BLaER1 treated with 17β-estradiol and CSF1 and Interleukin-3, amounts not matched to agents 10 nM and 100 nM (cell line): ENCODE measurements at regions not wholly inside any gene's neighbourhood (a gene's known extent, or its start where the extent isn't known, plus 50 kb on each side); places are given as distances from the start of the nearest gene placed in this dataset.
"Not testable (repeated sequence)": the region's sequence is repeated elsewhere in the genome, so short reads cannot be mapped to it uniquely, and the experiment has no call there.

Experiments used
- H3K27ac ChIP-seq, 11 experiments: shearing (Covaris generic); formaldehyde crosslinking; 2 replicates each; pipeline ENCODE4 v1.8.1; 2022
- H3K27me3 ChIP-seq, 11 experiments: shearing (Covaris generic); formaldehyde crosslinking; 2 replicates each; pipeline ENCODE4 v1.8.1; 2022
- H3K36me3 ChIP-seq, 11 experiments: shearing (Covaris generic); formaldehyde crosslinking; 2 replicates each; pipeline ENCODE4 v1.8.1; 2022
- H3K4me1 ChIP-seq, 10 experiments: shearing (Covaris generic); formaldehyde crosslinking; 2 replicates each; pipeline ENCODE4 v1.8.1; 2022
- H3K4me2 ChIP-seq, 11 experiments: shearing (Covaris generic); formaldehyde crosslinking; 2 replicates each; pipeline ENCODE4 v1.8.1; 2022
- H3K4me3 ChIP-seq, 10 experiments: shearing (Covaris generic); formaldehyde crosslinking; 2 replicates each; pipeline ENCODE4 v1.8.1; 2022
- H3K9ac ChIP-seq, 11 experiments: shearing (Covaris generic); formaldehyde crosslinking; 2 replicates each; pipeline ENCODE4 v1.8.1; 2022
- H3K9me3 ChIP-seq, 11 experiments: shearing (Covaris generic); formaldehyde crosslinking; replicated peaks in 1 of 11; 2 replicates each; pipeline ENCODE4 v1.8.1; 2022
- H4K20me1 ChIP-seq, 11 experiments: shearing (Covaris generic); formaldehyde crosslinking; 2 replicates each; pipeline ENCODE4 v1.8.1; 2022
- Cebpa-rat ChIP-seq, 11 experiments: shearing (Covaris generic); IDR thresholded peaks; 2 replicates each; pipeline ENCODE4 v1.8.1; 2022

DNA sequence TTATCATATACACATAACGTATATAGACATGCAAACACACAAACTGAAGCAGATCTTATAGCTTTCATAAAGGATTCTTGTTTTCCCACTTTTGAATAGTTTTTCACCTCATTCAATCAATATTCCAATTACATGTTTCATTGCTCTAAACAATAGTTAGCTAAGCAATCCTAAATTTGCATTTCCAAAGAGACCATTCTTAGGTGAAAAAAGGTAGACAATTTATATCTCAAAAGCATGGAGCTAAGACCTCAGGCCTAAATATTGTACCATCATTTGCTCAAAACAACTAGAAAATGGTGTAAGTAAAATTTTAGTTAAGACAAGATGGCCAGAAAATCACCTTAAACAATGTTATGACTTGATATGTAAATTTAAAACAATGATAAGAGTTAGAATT is 1148.5 kb upstream of the DIAPH2 start:
- no peaks in the 10 kb centered on the region for H3K36me3 ChIP-seq
- TF ChIP-seq Cebpa-rat (IDR thresholded peaks at IDR 0.05) = no peak
- no peaks in the 10 kb centered on the region for H4K20me1 ChIP-seq
- no peaks in the 10 kb centered on the region for H3K4me1 ChIP-seq
- no peak overlapping the region for H3K9ac ChIP-seq
- no peaks in the 10 kb centered on the region for H3K9me3 ChIP-seq
- no peak overlapping the region for H3K4me2 ChIP-seq
- peaks cover 70 to 89% (median 84%) of the 10 kb centered on the region in 11 experiments for H3K27me3 ChIP-seq
- H3K4me3 ChIP-seq = no peak overlapping the region
- H3K27ac ChIP-seq = no peak overlapping the region

DNA sequence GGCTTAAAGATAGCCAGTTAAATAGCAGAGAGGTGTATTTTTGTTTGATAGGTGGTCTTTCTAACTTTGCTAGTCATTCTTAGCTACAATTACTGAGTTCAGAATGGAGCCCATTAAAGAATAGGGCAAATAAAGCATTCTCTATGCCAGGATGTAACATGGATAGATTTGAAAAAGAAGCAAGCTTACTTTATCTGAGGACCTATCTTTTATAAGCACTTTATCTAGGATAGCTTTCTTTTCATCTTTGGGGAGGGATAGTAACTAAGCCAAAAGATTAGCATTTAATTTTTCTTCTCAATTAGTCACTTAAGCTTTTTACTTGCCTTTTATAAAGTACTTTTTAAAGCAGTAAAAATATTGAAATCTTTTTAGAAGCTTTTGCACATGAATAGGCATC is 1148.0 kb upstream of the DIAPH2 start:
- no peak overlapping the region for H3K4me3 ChIP-seq
- no peaks in the 10 kb centered on the region for H3K4me1 ChIP-seq
- H3K4me2 ChIP-seq = no peak overlapping the region
- H3K36me3 ChIP-seq = no peaks in the 10 kb centered on the region
- no peak for TF ChIP-seq Cebpa-rat (IDR thresholded peaks at IDR 0.05)
- no peaks in the 10 kb centered on the region for H4K20me1 ChIP-seq
- H3K9ac ChIP-seq = no peak overlapping the region
- H3K27ac ChIP-seq = no peak overlapping the region
- H3K27me3 ChIP-seq = peaks cover 64 to 87% (median 79%) of the 10 kb centered on the region in 11 experiments
- no peaks in the 10 kb centered on the region for H3K9me3 ChIP-seq

GRCh38 chrX:95539041-95539440 is 1145.6 kb upstream of the DIAPH2 start:
- Histone ChIP-seq H3K9me3 (no peaks in the 10 kb centered on the region), H3K4me2 (no peak overlapping the region), H3K4me3 (no peak overlapping the region), H3K27me3 (peaks cover 45 to 66% (median 60%) of the 10 kb centered on the region in 11 experiments; a peak in 21 of 22 replicates), H4K20me1 (no peaks in the 10 kb centered on the region), H3K36me3 (no peaks in the 10 kb centered on the region), H3K4me1 (no peaks in the 10 kb centered on the region), H3K27ac (no peak overlapping the region), H3K9ac (no peak overlapping the region)
- no peak for TF ChIP-seq Cebpa-rat (IDR thresholded peaks at IDR 0.05)

DNA sequence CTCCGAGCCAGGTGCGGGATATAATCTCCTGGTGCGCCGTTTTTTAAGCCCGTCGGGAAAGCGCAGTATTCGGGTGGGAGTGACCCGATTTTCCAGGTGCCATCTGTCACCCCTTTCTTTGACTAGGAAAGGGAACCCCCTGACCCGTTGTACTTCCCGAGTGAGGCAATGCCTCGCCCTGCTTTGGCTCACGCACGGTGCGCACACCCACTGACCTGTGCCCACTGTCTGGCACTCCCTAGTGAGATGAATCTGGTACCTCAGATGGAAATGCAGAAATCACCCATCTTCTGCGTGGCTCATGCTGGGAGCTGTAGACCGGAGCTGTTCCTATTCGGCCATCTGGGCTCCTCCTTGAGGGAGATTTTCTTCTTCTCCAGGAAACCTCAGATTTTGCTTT is 1135.1 kb upstream of the DIAPH2 start:
- H4K20me1 ChIP-seq, H3K4me3 ChIP-seq: not testable (repeated sequence)

GRCh38 chrX:95585321-95585720 is 1099.3 kb upstream of the DIAPH2 start:
- H3K27ac ChIP-seq = no peak overlapping the region
- no peaks in the 10 kb centered on the region for H4K20me1 ChIP-seq
- H3K9ac ChIP-seq = no peak overlapping the region
- peaks cover 49 to 99% (median 90%) of the 10 kb centered on the region in 11 experiments for H3K27me3 ChIP-seq
- no peak for TF ChIP-seq Cebpa-rat (IDR thresholded peaks at IDR 0.05)
- H3K36me3 ChIP-seq = no peaks in the 10 kb centered on the region
- H3K4me3 ChIP-seq = no peak overlapping the region
- no peak overlapping the region for H3K4me2 ChIP-seq
- H3K4me1 ChIP-seq = peaks cover 0 to under 1% (median 0%) of the 10 kb centered on the region in 10 experiments; a peak in 1 of 20 replicates
- no peaks in the 10 kb centered on the region for H3K9me3 ChIP-seq

More for the DNA sequence above, 1135.1 kb upstream of the DIAPH2 start:
- H3K4me2 ChIP-seq, H3K9me3 ChIP-seq, H3K9ac ChIP-seq, H3K27ac ChIP-seq, H3K36me3 ChIP-seq, H3K4me1 ChIP-seq: not testable (repeated sequence)
- peaks cover 17 to 48% (median 43%) of the 10 kb centered on the region in 11 experiments; a peak in 20 of 22 replicates for H3K27me3 ChIP-seq

GRCh38 chrX:95612350-95612749 is 1072.3 kb upstream of the DIAPH2 start:
- Histone ChIP-seq H3K27ac (no peak overlapping the region), H3K9me3 (peaks cover 0 to 10% (median 7%) of the 10 kb centered on the region in 11 experiments; a peak in 7 of 22 replicates), H3K36me3 (no peaks in the 10 kb centered on the region), H3K4me1 (no peaks in the 10 kb centered on the region), H4K20me1 (no peaks in the 10 kb centered on the region), H3K4me3 (no peak overlapping the region), H3K4me2 (no peak overlapping the region), H3K27me3 (peaks cover 4 to 77% (median 52%) of the 10 kb centered on the region in 11 experiments; a peak in 20 of 22 replicates), H3K9ac (no peak overlapping the region)
- TF ChIP-seq Cebpa-rat (IDR thresholded peaks at IDR 0.05) = no peak

DNA sequence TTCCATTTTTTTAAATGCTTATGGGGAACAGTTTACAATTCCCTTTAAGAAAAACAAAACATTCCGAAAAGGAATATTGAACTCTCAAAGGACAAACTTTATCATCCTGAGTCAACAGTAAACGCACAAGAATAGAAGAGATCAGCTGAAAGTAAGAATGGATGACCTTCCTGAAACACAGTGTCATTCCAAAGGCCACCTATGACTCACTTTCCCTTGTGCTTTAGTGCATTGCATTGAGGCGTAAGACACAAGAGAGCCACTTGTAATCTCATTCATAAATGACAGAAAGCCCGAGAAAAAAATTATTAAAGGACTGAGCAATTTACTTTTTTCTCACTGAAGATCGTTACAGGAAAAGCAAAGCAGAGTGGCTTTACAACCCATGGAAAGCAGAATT is 1062.4 kb upstream of the DIAPH2 start:
- no peak for TF ChIP-seq Cebpa-rat (IDR thresholded peaks at IDR 0.05)
- Histone ChIP-seq H3K36me3 (no peaks in the 10 kb centered on the region), H3K4me3 (no peak overlapping the region), H3K27me3 (peaks cover 29 to 98% (median 89%) of the 10 kb centered on the region in 11 experiments; a peak in 21 of 22 replicates), H3K4me2 (no peak overlapping the region), H3K9ac (no peak overlapping the region), H4K20me1 (no peaks in the 10 kb centered on the region), H3K27ac (no peak overlapping the region), H3K4me1 (no peaks in the 10 kb centered on the region), H3K9me3 (peaks cover 0 to 9% (median 2%) of the 10 kb centered on the region in 11 experiments; a peak in 11 of 22 replicates)

- no peak for TF ChIP-seq Cebpa-rat (IDR thresholded peaks at IDR 0.05)
- Histone ChIP-seq H3K9me3 (peaks cover 35 to 47% (median 43%) of the 10 kb centered on the region in 11 experiments), H3K4me2 (no peak overlapping the region), H3K27ac (no peak overlapping the region), H4K20me1 (no peaks in the 10 kb centered on the region), H3K4me3 (no peak overlapping the region), H3K36me3 (no peaks in the 10 kb centered on the region), H3K27me3 (peaks cover 23 to 71% (median 59%) of the 10 kb centered on the region in 11 experiments; a peak in 21 of 22 replicates), H3K9ac (no peak overlapping the region), H3K4me1 (no peaks in the 10 kb centered on the region)
Measured at GRCh38 chrX:95626748-95627147, 1057.9 kb upstream of the DIAPH2 start.

- peaks cover 25 to 71% (median 58%) of the 10 kb centered on the region in 11 experiments; a peak in 21 of 22 replicates for H3K27me3 ChIP-seq
- no peak for TF ChIP-seq Cebpa-rat (IDR thresholded peaks at IDR 0.05)
- H3K4me1 ChIP-seq = no peaks in the 10 kb centered on the region
- H4K20me1 ChIP-seq = no peaks in the 10 kb centered on the region
- no peak overlapping the region for H3K4me2 ChIP-seq
- H3K9ac ChIP-seq = no peak overlapping the region
- H3K9me3 ChIP-seq = peaks cover 40 to 59% (median 50%) of the 10 kb centered on the region in 11 experiments
- H3K4me3 ChIP-seq = no peak overlapping the region
- H3K27ac ChIP-seq = no peak overlapping the region
- no peaks in the 10 kb centered on the region for H3K36me3 ChIP-seq
Measured at GRCh38 chrX:95628796-95629195, 1055.8 kb upstream of the DIAPH2 start.

GRCh38 chrX:95629737-95630136 is 1054.9 kb upstream of the DIAPH2 start:
- H3K9ac ChIP-seq = no peak overlapping the region
- H3K4me1 ChIP-seq = no peaks in the 10 kb centered on the region
- H3K4me3 ChIP-seq = no peak overlapping the region
- no peak overlapping the region for H3K27ac ChIP-seq
- no peak overlapping the region for H3K4me2 ChIP-seq
- H3K36me3 ChIP-seq = no peaks in the 10 kb centered on the region
- peaks cover 40 to 59% (median 50%) of the 10 kb centered on the region in 11 experiments for H3K9me3 ChIP-seq
- H3K27me3 ChIP-seq = peaks cover 21 to 68% (median 54%) of the 10 kb centered on the region in 11 experiments; a peak in 20 of 22 replicates
- H4K20me1 ChIP-seq = no peaks in the 10 kb centered on the region
- TF ChIP-seq Cebpa-rat (IDR thresholded peaks at IDR 0.05) = no peak
